ENCODE measurements at regions not wholly inside any gene's neighbourhood (a gene's known extent, or its start where the extent isn't known, plus 50 kb on each side); places are given as distances from the start of the nearest gene placed in this dataset.

GRCh38 chr1:82792151-82792550 lies 991.4 kb downstream of the ADGRL2 start:
- H3K36me3 ChIP-seq: no peaks in the 10 kb centered on the region
- 77 to 79% methylated on average over 4 of the region's 4 CpGs for WGBS, 2 donors
- TF ChIP-seq, protein P1, sequence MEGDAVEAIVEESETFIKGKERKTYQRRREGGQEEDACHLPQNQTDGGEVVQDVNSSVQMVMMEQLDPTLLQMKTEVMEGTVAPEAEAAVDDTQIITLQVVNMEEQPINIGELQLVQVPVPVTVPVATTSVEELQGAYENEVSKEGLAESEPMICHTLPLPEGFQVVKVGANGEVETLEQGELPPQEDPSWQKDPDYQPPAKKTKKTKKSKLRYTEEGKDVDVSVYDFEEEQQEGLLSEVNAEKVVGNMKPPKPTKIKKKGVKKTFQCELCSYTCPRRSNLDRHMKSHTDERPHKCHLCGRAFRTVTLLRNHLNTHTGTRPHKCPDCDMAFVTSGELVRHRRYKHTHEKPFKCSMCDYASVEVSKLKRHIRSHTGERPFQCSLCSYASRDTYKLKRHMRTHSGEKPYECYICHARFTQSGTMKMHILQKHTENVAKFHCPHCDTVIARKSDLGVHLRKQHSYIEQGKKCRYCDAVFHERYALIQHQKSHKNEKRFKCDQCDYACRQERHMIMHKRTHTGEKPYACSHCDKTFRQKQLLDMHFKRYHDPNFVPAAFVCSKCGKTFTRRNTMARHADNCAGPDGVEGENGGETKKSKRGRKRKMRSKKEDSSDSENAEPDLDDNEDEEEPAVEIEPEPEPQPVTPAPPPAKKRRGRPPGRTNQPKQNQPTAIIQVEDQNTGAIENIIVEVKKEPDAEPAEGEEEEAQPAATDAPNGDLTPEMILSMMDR (IDR thresholded peaks at IDR 0.05): no peak
- TF ChIP-seq POLR2A (IDR thresholded peaks at IDR 0.05): no peak
- no peak for TF ChIP-seq EP300 (IDR thresholded peaks at IDR 0.05)
- TF ChIP-seq POLR2AphosphoS5 (IDR thresholded peaks at IDR 0.05): no peak
- H3K27me3 ChIP-seq: no peaks in the 10 kb centered on the region
- DNase-seq (no peak), ATAC-seq (ENCODE audit: low FRiP score in 2 of 2) (no peak)
- no peaks in the 10 kb centered on the region for H3K4me1 ChIP-seq
- peaks cover 0 to 10% (median 6%) of the 10 kb centered on the region in 4 donors for H3K9me3 ChIP-seq
- no peak overlapping the region for H3K27ac ChIP-seq
- H3K4me3 ChIP-seq: no peak overlapping the region

- Histone ChIP-seq H3K4me3 (no peak overlapping the region), H3K4me1 (no peaks in the 10 kb centered on the region), H3K36me3 (no peaks in the 10 kb centered on the region), H3K27me3 (no peaks in the 10 kb centered on the region), H3K9me3 (peaks cover 0 to 10% (median 6%) of the 10 kb centered on the region in 4 donors), H3K27ac (no peak overlapping the region)
- ATAC-seq (ENCODE audit: low FRiP score in 2 of 2) (no peak), DNase-seq (no peak)
- WGBS, 2 donors: 78 to 82% methylated on average over 1 of the region's 1 CpG
- no peak for TF ChIP-seq POLR2AphosphoS5 (IDR thresholded peaks at IDR 0.05)
- TF ChIP-seq, protein P1 (IDR thresholded peaks at IDR 0.05): no peak
- TF ChIP-seq POLR2A (IDR thresholded peaks at IDR 0.05): no peak
- no peak for TF ChIP-seq EP300 (IDR thresholded peaks at IDR 0.05)
These were observed 989.8 kb downstream of the ADGRL2 start for GRCh38 chr1:82790556-82790955.

DNA sequence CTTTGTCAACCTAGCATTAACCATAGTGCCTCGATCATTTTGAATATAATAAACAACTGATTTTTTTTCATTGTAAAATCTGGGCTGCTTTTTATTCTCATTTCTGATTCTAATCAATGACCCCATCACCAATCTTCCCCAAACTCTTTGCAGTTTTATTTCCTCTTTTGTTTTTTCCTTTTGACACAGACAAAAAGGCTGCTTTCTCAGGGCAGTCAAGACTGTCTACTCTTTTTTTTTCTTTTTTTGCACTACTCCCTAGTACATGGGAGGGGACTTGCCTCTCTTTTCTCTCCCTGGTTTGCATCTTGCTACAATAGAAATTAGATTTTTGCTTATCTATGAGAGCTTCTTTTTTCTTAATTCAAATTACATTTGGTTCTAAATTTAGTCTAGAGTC lies 987.9 kb downstream of the ADGRL2 start:
- H3K27ac ChIP-seq: no peak overlapping the region
- H3K36me3 ChIP-seq: no peaks in the 10 kb centered on the region
- WGBS, 2 donors: 71 to 72% methylated on average over 1 of the region's 1 CpG
- DNase-seq (no peak), ATAC-seq (ENCODE audit: low FRiP score in 2 of 2) (no peak)
- no peak for TF ChIP-seq EP300 (IDR thresholded peaks at IDR 0.05)
- TF ChIP-seq, protein P1 (IDR thresholded peaks at IDR 0.05): no peak
- no peak for TF ChIP-seq POLR2A (IDR thresholded peaks at IDR 0.05)
- no peak for TF ChIP-seq POLR2AphosphoS5 (IDR thresholded peaks at IDR 0.05)
- no peaks in the 10 kb centered on the region for H3K4me1 ChIP-seq
- H3K27me3 ChIP-seq: no peaks in the 10 kb centered on the region
- H3K9me3 ChIP-seq: peaks cover 0 to 10% (median 6%) of the 10 kb centered on the region in 4 donors
- no peak overlapping the region for H3K4me3 ChIP-seq

GRCh38 chr1:82788038-82788437 lies 987.3 kb downstream of the ADGRL2 start:
- Histone ChIP-seq H3K9me3 (peaks cover 0 to 10% (median 6%) of the 10 kb centered on the region in 4 donors), H3K4me3 (no peak overlapping the region), H3K27ac (no peak overlapping the region), H3K36me3 (no peaks in the 10 kb centered on the region), H3K4me1 (no peaks in the 10 kb centered on the region), H3K27me3 (no peaks in the 10 kb centered on the region)
- TF ChIP-seq, protein P1 (IDR thresholded peaks at IDR 0.05): no peak
- TF ChIP-seq POLR2AphosphoS5 (IDR thresholded peaks at IDR 0.05) (no peak), POLR2A (IDR thresholded peaks at IDR 0.05) (no peak)
- DNase-seq (no peak), ATAC-seq (ENCODE audit: low FRiP score in 2 of 2) (no peak)
- WGBS, 2 donors: 55 to 58% methylated on average over 2 of the region's 2 CpGs

DNA sequence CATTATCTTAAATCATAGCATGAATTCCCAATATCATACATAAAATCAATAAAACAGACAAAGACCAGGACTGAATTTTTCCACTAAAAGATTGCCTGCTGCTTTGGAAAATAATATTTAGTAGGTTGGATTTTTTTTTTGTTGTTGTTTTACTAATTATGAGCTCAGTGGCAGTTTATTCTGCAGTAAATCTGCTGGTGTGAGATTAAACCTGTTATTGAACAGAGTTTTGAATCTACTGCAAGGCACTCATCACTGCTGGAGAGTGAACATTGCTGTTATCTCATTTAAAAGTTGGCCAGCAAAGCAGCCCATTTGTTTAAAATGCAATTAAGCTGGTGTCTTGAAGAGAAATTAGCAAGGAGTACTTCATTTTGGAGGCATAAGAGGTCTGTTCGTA lies 986.1 kb downstream of the ADGRL2 start:
- no peaks in the 10 kb centered on the region for H3K4me1 ChIP-seq
- WGBS, 2 donors: 67 to 80% methylated on average over 1 of the region's 1 CpG
- H3K9me3 ChIP-seq: peaks cover 0 to 10% (median 6%) of the 10 kb centered on the region in 4 donors
- H3K27ac ChIP-seq: no peak overlapping the region
- H3K4me3 ChIP-seq: no peak overlapping the region
- no peaks in the 10 kb centered on the region for H3K27me3 ChIP-seq
- ATAC-seq (ENCODE audit: low FRiP score in 2 of 2): no peak
- DNase-seq: no peak
- no peaks in the 10 kb centered on the region for H3K36me3 ChIP-seq
- TF ChIP-seq, protein P1 (IDR thresholded peaks at IDR 0.05): no peak
- TF ChIP-seq POLR2A (IDR thresholded peaks at IDR 0.05): no peak

All from upper lobe of left lung (tissue), 6 donors.